Activated T-cell treated with anti-CD3 and anti-CD28 coated beads, Interleukin-2, amount 50 U/mL, for 1 hour (primary cell): ENCODE measurements at regions not wholly inside any gene's neighbourhood (a gene's known extent, or its start where the extent isn't known, plus 50 kb on each side); places are given as distances from the start of the nearest gene placed in this dataset.

Source experiments
- DNase-seq: peaks from one replicate; pipeline ENCODE4 v3.0.0-alpha.2; 2020

- no peak for DNase-seq
These were observed 1376.3 kb upstream of the SLC10A2 start for GRCh38 chr13:104442536-104442935.

GRCh38 chr13:104436555-104436954, 1370.3 kb upstream of the SLC10A2 start:
- DNase-seq = no peak

- no peak for DNase-seq
These were observed 1365.7 kb upstream of the SLC10A2 start for GRCh38 chr13:104431895-104432294.

GRCh38 chr13:104426435-104426834, 1360.2 kb upstream of the SLC10A2 start:
- DNase-seq = no peak

- no peak for DNase-seq
These were observed 1356.5 kb upstream of the SLC10A2 start for GRCh38 chr13:104422668-104423067.

- no peak for DNase-seq
These were observed 1350.8 kb upstream of the SLC10A2 start for GRCh38 chr13:104416973-104417372.

- no peak for DNase-seq
These were observed 1348.6 kb upstream of the SLC10A2 start for GRCh38 chr13:104414771-104415170.

- DNase-seq = no peak
These were observed 1348.0 kb upstream of the SLC10A2 start for GRCh38 chr13:104414181-104414580.

GRCh38 chr13:104411141-104411765, 1345.0 kb upstream of the SLC10A2 start:
- no peak for DNase-seq

GRCh38 chr13:104408733-104409132, 1342.5 kb upstream of the SLC10A2 start:
- DNase-seq = no peak

GRCh38 chr13:104404325-104404724, 1338.1 kb upstream of the SLC10A2 start:
- no peak for DNase-seq

- no peak for DNase-seq
These were observed 1323.5 kb upstream of the SLC10A2 start for GRCh38 chr13:104389691-104390090.

GRCh38 chr13:104387510-104387909, 1321.3 kb upstream of the SLC10A2 start:
- no peak for DNase-seq

GRCh38 chr13:104385404-104385803, 1319.2 kb upstream of the SLC10A2 start:
- DNase-seq = no peak

GRCh38 chr13:104382951-104383350, 1316.7 kb upstream of the SLC10A2 start:
- no peak for DNase-seq

GRCh38 chr13:104376588-104376987, 1310.4 kb upstream of the SLC10A2 start:
- no peak for DNase-seq

- DNase-seq = no peak
These were observed 1309.4 kb upstream of the SLC10A2 start for GRCh38 chr13:104375614-104376013.

GRCh38 chr13:104372095-104372655, 1306.0 kb upstream of the SLC10A2 start:
- no peak for DNase-seq

GRCh38 chr13:104365430-104365829, 1299.2 kb upstream of the SLC10A2 start:
- DNase-seq = no peak

- DNase-seq = no peak
These were observed 1291.6 kb upstream of the SLC10A2 start for GRCh38 chr13:104357672-104358354.

- no peak for DNase-seq
These were observed 1291.0 kb upstream of the SLC10A2 start for GRCh38 chr13:104357174-104357573.

GRCh38 chr13:104355041-104355670, 1288.9 kb upstream of the SLC10A2 start:
- no peak for DNase-seq

- no peak for DNase-seq
These were observed 1261.0 kb upstream of the SLC10A2 start for GRCh38 chr13:104327211-104327610.

GRCh38 chr13:104326523-104326922, 1260.3 kb upstream of the SLC10A2 start:
- DNase-seq = no peak
